SH-SY5Y (cell line): ENCODE measurements at regions not wholly inside any gene's neighbourhood (a gene's known extent, or its start where the extent isn't known, plus 50 kb on each side); places are given as distances from the start of the nearest gene placed in this dataset.

Source experiments
- GATA2 ChIP-seq: IDR thresholded peaks from 2 replicates; pipeline ENCODE4 v1.6.1; 2011; ENCODE audit warnings: mild to moderate bottlenecking, low read depth, low read length
- GATA3 ChIP-seq: IDR thresholded peaks from 2 replicates; pipeline ENCODE4 v1.6.1; 2011; ENCODE audit warnings: low read depth, mild to moderate bottlenecking, low read length, moderate library complexity

DNA sequence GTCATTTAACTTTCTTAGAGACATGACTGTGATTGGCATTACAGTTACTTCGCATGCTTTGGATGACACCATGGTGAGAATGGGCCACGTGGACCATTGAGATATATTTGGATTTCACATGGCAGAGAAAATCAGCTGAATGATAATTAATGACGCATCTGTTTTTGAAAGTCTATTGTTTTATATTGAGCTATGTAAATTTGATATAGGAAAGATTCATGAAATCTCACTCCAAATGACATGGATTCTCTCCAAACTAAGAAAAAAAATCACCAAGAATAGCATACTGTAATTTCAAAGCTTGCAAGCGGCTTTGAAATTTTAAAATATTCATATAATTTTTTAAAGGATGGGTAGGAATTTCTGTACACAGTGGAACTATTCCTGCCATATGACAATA is 163.7 kb downstream of the SH3BP4 start:
- TF ChIP-seq GATA2 (no peak), GATA3 (no peak)
